Activated CD4-positive, alpha-beta T cell treated with anti-CD3 and anti-CD28 coated beads, Interleukin-2, amount 10 ng/mL, durations not matched to agents 24 days and 14 days (primary cell): ENCODE measurements at regions not wholly inside any gene's neighbourhood (a gene's known extent, or its start where the extent isn't known, plus 50 kb on each side); places are given as distances from the start of the nearest gene placed in this dataset.
A peak's percentile ranks its signal among the peaks of the same experiment; 100 is the strongest.

ENCODE experiments used
- DNase-seq: peaks from one replicate; pipeline ENCODE4 v3.0.0; 2022
- H3K27ac Mint-ChIP-seq: one replicate; pipeline ENCODE4 v1.8.0; 2022; ENCODE audit warnings: mild to moderate bottlenecking, mixed read lengths
- H3K27me3 Mint-ChIP-seq: one replicate; pipeline ENCODE4 v1.8.0; 2022; ENCODE audit warnings: mixed read lengths
- H3K36me3 Mint-ChIP-seq: one replicate; pipeline ENCODE4 v1.8.0; 2022; ENCODE audit warnings: low read depth, mild to moderate bottlenecking, mixed read lengths
- H3K4me1 Mint-ChIP-seq: one replicate; pipeline ENCODE4 v1.8.0; 2021; ENCODE audit warnings: mixed read lengths
- H3K4me3 Mint-ChIP-seq: one replicate; pipeline ENCODE4 v1.8.0; 2022; ENCODE audit warnings: mild to moderate bottlenecking, moderate library complexity, mixed read lengths
- H3K9me3 Mint-ChIP-seq: one replicate; pipeline ENCODE4 v1.8.0; 2021; ENCODE audit warnings: mixed read lengths
- intact Hi-C: fragments of 100-400 bp; cut with micrococcal nuclease; formaldehyde crosslinking; loops from one replicate; pipeline ENCODE4 v1.15.1; 2023

DNA sequence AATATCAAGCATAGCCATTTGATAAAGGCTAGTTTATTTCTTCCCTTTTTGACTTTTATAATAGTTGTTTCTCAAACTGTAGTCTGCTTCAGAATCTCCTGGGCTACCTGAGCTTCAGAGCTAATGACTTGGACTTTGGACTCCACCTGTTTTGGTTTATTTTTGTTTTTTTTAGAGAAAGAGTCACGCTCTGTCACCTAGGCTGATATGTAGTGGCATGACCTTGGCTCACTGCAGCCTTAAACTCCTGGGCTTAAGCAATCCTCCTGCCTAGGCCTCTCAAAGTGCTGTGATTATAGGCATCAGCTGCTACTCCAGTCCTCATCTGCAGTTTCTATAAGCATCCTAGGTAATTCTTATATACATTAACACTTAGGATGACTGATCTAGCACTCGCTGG, 90.5 kb downstream of the DDIT4L start:
- intact Hi-C loops, result loop anchor here (5.0 to 10.0 kb wide), 9 partner anchors 95 to 1495 kb away; partner anchors contain the start of genes DAPP1, DDIT4L and TRMT10A
- peaks cover 47% of the 10 kb centered on the region for H3K4me1 Mint-ChIP-seq
- no peak for DNase-seq
- no peaks in the 10 kb centered on the region for H3K9me3 Mint-ChIP-seq
- H3K4me3 Mint-ChIP-seq, result no peak overlapping the region
- H3K36me3 Mint-ChIP-seq, result no peaks in the 10 kb centered on the region
- H3K27me3 Mint-ChIP-seq, result no peaks in the 10 kb centered on the region
- peak overlapping the region; percentile 30 for H3K27ac Mint-ChIP-seq

DNA sequence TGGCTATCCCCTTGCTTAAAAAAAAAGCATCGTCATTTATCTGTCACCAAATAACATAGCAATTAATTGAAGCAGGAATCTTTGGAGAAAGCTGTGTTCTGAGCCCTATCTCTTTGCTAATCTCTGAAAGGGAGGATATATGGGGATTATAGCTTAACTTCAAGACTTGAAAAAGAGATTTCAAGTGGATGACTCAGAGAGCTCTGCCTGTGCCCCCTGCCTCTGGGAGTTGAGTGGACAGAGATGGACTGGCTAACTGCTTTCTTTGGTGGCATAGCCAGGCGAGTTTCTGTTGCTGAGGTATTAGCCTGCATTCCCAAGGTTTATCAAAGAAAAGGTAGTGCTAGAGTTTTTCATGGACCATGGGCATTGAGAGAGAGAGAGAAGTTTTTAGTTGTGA, 91.6 kb downstream of the DDIT4L start:
- Mint-ChIP-seq H3K4me3 (no peak overlapping the region), H3K27me3 (no peaks in the 10 kb centered on the region), H3K9me3 (no peaks in the 10 kb centered on the region), H3K27ac (no peak overlapping the region), H3K36me3 (no peaks in the 10 kb centered on the region), H3K4me1 (peaks cover 49% of the 10 kb centered on the region)
- intact Hi-C loops, result loop anchor here (5.0 to 10.0 kb wide), 8 partner anchors 96 to 1496 kb away; partner anchors contain the start of genes DAPP1, DDIT4L and TRMT10A
- no peak for DNase-seq

DNA sequence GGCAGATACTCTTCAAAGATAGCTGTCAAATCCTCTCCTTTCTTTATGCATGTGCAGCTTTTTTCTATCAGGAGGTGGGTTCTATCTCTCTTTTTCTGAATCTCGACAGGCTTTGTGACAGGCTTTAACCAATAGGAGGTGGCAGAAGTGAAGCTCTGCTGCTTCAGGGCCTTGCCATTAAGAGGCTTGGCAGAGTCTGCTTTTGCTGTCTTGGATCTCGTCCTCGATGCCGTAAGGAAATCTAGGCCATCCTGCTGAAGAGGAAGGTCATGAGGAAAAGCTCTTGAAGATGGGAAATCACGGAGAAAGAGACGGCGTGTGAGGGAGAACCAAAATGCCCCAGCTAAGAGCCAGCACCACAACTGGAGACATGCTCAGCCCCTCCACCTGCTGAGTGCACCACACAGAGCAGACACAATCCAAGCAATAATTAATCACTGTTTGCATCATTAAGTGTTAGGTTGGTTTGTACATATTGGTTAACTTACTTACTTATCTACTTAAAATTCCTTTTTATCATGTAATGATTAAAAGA, 92.2 kb downstream of the DDIT4L start:
- Mint-ChIP-seq H3K36me3 (no peaks in the 10 kb centered on the region), H3K27ac (no peak overlapping the region), H3K4me3 (no peak overlapping the region), H3K27me3 (no peaks in the 10 kb centered on the region), H3K4me1 (peaks cover 52% of the 10 kb centered on the region), H3K9me3 (no peaks in the 10 kb centered on the region)
- intact Hi-C loops, result loop anchor here (5.0 to 10.0 kb wide), 8 partner anchors 97 to 1497 kb away; partner anchors contain the start of genes DAPP1, DDIT4L and TRMT10A
- DNase-seq, result no peak

DNA sequence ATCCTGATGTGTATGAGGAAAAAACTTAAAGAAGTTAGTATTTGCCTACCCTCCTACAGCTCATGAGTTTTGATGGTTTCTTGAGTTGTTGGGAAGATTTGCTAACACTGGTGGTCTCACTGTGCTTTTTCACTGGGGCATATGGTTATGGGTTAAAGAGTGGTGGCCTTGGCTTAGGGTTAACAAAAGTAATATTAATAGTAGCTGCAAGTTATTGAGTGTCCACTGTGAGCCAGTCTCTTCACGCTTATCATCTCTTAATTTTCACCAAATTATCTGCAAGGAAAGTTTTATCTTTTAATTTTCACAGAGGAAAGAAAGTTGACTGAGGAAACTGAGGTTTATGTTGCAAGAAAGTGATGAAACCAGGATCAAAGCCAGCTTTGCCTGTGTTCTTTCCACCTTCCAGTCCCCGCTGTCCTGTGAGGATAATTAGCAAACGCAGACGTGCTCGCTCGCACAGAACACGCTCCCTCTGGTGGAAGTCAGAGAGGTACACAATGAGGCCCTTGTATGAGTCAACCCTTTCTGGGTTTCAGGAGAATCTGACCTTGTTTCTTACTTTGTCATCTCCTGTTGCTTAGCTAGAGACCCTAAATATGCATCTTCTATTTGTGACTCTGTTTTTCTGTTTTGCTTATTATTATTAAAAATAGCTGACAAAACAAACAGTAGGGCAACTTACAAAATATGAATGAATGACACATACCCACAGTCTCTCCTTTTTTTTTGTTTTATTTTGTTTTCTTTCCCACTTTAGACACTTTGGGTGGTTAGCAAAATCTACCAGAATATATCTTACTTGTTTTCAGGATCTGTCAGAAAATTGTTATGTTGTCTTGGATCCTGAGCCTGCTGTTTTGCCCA, 94.3 kb downstream of the DDIT4L start:
- H3K27ac Mint-ChIP-seq, result peak overlapping the region; percentile 87
- H3K9me3 Mint-ChIP-seq, result no peaks in the 10 kb centered on the region
- peak; percentile 82 for DNase-seq
- no peaks in the 10 kb centered on the region for H3K36me3 Mint-ChIP-seq
- H3K27me3 Mint-ChIP-seq, result no peaks in the 10 kb centered on the region
- peaks cover 54% of the 10 kb centered on the region for H3K4me1 Mint-ChIP-seq
- H3K4me3 Mint-ChIP-seq, result peak overlapping the region; percentile 48
- intact Hi-C loops, result loop anchor here (5.0 to 10.0 kb wide), 8 partner anchors 99 to 1499 kb away; partner anchors contain the start of genes DAPP1, DDIT4L and TRMT10A

DNA sequence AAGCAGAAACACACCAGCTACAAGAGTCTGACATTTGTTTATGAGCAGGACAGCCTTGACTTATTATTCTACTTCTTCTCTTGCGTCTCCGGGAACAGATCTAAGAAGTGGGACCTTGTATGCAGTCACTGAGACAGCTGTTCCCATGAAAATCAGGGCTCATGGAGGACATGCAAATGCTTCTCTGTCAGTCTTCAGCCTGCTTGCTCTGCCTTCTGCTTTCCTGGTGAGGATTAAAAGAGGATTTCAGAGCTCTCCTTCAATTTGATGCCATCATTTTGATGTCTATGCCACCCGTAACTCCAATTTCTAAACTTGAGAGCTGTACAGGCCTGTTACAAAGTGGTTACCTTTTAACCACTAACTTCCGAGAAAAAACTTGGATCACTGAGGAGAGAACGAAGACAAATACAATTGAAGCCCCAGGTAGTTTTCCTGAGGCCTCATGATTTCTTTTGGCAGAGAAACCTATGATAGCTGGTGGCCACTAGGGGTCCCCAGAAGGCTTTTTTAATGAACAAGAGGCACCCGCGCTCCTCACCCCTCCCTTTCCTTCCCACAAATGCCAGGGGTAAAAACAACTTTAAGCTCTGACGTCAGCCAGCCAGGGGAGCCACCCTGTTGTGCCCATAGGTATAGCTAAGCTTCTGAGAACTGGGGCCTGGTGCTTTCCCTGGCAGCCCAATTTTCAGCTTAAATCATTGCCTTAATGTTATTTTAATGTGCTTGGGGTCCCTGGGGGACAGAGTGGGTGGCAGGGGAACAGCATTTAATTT, 97.0 kb downstream of the DDIT4L start:
- intact Hi-C loops, result loop anchor here (1.0 to 10.0 kb wide), 10 partner anchors 8 to 1639 kb away; partner anchors contain the start of genes DDIT4L, DNAJB14 and TRMT10A
- DNase-seq, result peak; percentile 94
- Mint-ChIP-seq H3K4me3 (peak overlapping the region; percentile 43), H3K36me3 (no peaks in the 10 kb centered on the region), H3K9me3 (no peaks in the 10 kb centered on the region), H3K27ac (peak overlapping the region; percentile 91), H3K4me1 (peaks cover 42% of the 10 kb centered on the region), H3K27me3 (no peaks in the 10 kb centered on the region)

DNA sequence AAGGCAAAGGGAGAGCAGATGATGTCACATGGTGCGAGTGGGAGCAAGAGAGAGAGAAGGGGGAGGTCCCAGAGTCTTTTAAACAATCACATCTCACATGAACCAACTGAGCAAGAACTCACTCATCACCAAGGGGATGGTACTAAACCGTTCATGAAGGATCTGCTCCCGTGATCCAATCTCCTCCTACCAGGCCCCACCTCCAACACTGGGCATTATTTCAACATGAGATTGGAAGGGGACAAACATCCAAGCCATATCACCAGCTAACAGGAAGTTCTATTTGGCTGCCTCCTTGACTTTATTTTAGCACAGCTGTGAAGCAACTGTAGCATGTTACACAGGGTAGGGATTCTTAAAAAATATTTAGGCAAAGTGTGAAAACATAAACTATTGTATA, 102.5 kb downstream of the DDIT4L start:
- peak; percentile 48 for DNase-seq
- Mint-ChIP-seq H3K27me3 (no peaks in the 10 kb centered on the region), H3K9me3 (peaks cover 12% of the 10 kb centered on the region), H3K4me1 (peaks cover 17% of the 10 kb centered on the region), H3K4me3 (no peak overlapping the region), H3K36me3 (no peaks in the 10 kb centered on the region), H3K27ac (no peak overlapping the region)
- intact Hi-C loops, result no loop called here

DNA sequence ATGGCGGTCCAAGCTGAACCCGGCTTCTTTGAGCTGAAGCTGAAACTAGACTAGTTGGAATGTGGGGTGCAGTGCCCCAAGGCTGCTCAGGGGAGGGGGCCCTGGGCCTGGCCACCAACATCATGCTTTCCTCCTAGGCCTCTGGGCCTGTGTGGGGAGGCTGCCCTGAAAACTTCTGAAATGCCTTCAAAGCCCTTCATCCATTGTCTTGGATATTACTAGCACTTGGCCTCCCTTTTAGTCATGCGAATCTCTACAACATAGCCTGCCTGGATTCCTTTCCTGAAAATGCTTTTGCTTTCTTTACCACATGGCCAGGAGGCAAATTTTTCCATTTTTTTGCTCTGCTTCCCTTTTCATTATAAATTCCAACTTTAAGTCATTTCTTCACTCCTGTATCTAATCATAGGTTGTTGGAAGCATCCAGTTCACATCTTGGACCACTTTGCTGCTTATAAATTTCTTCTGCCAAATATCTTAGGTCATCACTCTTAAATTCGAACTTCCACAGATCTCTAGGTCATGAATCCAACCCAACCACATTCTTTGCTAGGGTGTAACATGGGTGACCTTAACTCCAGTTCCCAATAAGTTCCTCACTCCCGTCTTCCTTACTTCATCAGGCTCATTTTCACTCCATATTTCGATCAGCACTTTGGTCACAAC, 103.4 kb downstream of the DDIT4L start:
- H3K27ac Mint-ChIP-seq, result no peak overlapping the region
- no peak overlapping the region for H3K4me3 Mint-ChIP-seq
- H3K4me1 Mint-ChIP-seq, result peaks cover 16% of the 10 kb centered on the region
- intact Hi-C loops, result no loop called here
- peaks cover 12% of the 10 kb centered on the region for H3K9me3 Mint-ChIP-seq
- DNase-seq, result no peak
- H3K27me3 Mint-ChIP-seq, result no peaks in the 10 kb centered on the region
- H3K36me3 Mint-ChIP-seq, result no peaks in the 10 kb centered on the region

DNA sequence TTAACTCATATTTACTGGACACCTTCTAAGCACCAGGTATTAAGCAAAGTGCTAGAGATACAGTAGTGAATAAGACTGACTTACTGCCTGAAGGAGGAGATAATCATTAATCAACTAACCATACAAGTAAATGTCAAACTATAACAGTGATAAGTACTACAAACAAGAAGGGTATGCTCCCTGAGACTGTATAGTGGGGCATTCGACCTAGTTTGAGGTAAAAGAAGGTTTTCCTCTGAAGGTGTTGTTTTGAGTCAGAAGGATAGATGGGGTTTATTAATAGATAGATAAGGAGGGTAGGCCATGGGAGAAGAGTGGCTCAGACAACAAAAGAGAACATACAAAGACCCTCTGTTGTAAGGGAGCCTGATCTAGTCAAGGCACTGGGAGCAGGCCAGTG, 105.4 kb downstream of the DDIT4L start:
- no peak overlapping the region for H3K4me3 Mint-ChIP-seq
- no peaks in the 10 kb centered on the region for H3K36me3 Mint-ChIP-seq
- H3K9me3 Mint-ChIP-seq, result peaks cover 12% of the 10 kb centered on the region
- intact Hi-C loops, result loop anchor here (1.0 to 5.0 kb wide), 4 partner anchors 8 to 1332 kb away; partner anchors contain the start of gene H2AZ1
- peaks cover 18% of the 10 kb centered on the region for H3K4me1 Mint-ChIP-seq
- peak overlapping the region; percentile 47 for H3K27ac Mint-ChIP-seq
- H3K27me3 Mint-ChIP-seq, result no peaks in the 10 kb centered on the region
- no peak for DNase-seq

DNA sequence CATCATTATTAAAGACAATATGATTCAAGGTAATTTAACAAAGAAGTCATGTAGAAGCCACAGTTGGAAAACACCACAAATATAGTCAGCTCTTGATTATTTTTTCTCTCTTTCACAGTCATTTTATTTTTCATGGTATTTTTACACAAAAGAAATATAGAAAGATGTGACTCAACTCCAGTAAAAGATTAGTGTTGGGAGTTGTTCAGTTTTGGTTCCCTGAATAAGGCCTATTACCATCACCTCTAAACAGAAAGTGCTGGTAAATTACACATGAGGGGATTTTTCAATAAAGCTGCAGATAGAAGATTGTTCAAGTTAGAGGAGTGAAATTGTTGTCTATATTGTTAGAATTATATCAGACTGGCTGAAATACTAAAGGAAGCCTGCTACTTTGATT, 107.0 kb downstream of the DDIT4L start:
- intact Hi-C loops, result loop anchor here (5.0 kb wide), 3 partner anchors 86 to 1334 kb away; partner anchors contain the start of gene H2AZ1
- peaks cover 12% of the 10 kb centered on the region for H3K9me3 Mint-ChIP-seq
- no peak overlapping the region for H3K4me3 Mint-ChIP-seq
- peak overlapping the region; percentile 7 for H3K27ac Mint-ChIP-seq
- DNase-seq, result no peak
- H3K36me3 Mint-ChIP-seq, result no peaks in the 10 kb centered on the region
- no peaks in the 10 kb centered on the region for H3K27me3 Mint-ChIP-seq
- H3K4me1 Mint-ChIP-seq, result peaks cover 28% of the 10 kb centered on the region

DNA sequence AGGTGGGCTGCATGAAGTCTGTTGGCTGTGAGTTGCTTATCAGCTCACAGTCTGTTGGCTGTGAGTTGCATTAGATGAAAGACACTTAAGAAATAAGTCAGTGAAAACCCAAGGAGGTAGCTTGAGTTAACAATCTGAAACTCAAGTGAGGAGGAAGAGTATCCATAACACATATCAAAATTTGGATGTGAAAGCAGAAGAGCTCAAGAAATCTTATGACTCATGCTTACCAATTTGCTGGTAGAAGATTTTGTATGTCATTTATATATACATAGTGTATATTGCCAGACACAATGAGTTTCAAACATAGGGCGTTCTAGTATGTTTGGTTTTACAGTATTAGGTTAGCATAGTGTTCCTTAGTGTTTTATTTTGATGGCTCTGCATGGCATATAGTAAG, 107.4 kb downstream of the DDIT4L start:
- peak overlapping the region; percentile 30 for H3K27ac Mint-ChIP-seq
- no peak for DNase-seq
- peaks cover 12% of the 10 kb centered on the region for H3K9me3 Mint-ChIP-seq
- peaks cover 28% of the 10 kb centered on the region for H3K4me1 Mint-ChIP-seq
- H3K27me3 Mint-ChIP-seq, result no peaks in the 10 kb centered on the region
- intact Hi-C loops, result loop anchor here (5.0 kb wide), 3 partner anchors 86 to 1334 kb away; partner anchors contain the start of gene H2AZ1
- H3K36me3 Mint-ChIP-seq, result no peaks in the 10 kb centered on the region
- H3K4me3 Mint-ChIP-seq, result no peak overlapping the region

DNA sequence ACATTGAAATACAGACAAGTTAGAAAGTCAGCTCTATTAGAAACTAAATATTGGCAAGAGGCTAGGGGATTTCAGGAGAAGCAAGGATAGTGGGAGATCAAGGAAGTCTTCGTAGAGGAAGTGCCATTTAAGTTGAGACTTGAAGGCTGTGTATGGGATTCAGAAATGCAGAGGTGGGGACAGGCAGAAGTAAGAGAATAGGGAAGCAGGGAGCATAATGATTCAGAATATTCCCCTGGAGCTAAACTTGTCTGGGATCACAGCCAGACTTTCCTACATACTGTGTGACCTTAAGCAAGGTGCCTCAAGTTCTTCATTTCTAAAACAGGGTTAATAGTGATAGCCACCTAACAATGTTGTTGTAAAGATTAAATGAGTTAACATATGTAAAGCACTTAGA, 108.8 kb downstream of the DDIT4L start:
- no peak overlapping the region for H3K27ac Mint-ChIP-seq
- no peaks in the 10 kb centered on the region for H3K27me3 Mint-ChIP-seq
- H3K4me1 Mint-ChIP-seq, result peaks cover 25% of the 10 kb centered on the region
- no peaks in the 10 kb centered on the region for H3K36me3 Mint-ChIP-seq
- DNase-seq, result no peak
- intact Hi-C loops, result loop anchor here (5.0 kb wide), 3 partner anchors 84 to 1336 kb away; partner anchors contain the start of gene H2AZ1
- H3K9me3 Mint-ChIP-seq, result peaks cover 6% of the 10 kb centered on the region
- H3K4me3 Mint-ChIP-seq, result no peak overlapping the region

DNA sequence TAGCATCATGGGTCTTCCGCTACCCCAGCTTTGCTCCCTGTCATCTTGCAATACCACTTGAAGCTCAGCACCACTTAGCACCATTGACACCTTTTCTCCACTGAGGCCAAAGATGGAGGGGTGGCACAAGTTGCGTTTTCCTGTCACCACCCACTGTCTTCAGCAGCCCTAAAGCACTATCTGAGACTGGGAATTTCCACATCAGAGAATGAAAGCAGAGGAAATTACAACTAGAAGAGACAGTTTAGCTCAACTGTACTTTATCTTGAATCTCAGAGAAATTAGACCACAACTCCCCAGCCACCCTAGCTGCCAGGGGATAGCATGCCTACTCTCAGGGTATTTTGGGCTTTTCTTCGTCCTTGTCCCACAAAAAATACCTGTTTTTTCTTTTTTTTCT, 111.0 kb downstream of the DDIT4L start:
- Mint-ChIP-seq H3K27me3 (peaks cover 3% of the 10 kb centered on the region), H3K9me3 (peaks cover 13% of the 10 kb centered on the region), H3K27ac (peak overlapping the region; percentile 75), H3K4me3 (no peak overlapping the region), H3K36me3 (no peaks in the 10 kb centered on the region), H3K4me1 (peaks cover 19% of the 10 kb centered on the region)
- intact Hi-C loops, result no loop called here
- DNase-seq, result no peak

DNA sequence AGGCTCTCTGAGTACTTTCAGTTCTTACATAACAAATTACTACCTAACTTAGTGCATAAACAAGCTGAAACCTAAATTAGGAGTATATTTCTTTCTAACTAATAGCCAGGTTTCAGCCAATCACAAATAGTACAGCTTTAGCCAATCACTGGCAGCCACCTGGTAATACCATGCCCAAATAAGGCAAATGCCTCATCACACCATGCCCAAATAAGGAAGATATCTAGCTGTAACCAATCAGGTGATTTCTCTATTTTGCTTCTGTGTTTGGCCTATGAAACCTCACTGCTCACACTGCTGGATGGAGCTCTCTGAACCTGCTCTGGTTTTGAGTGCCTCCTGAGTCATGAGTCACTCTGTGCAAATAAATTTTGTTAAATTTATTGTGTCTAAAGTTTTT, 113.5 kb downstream of the DDIT4L start:
- peak; percentile 35 for DNase-seq
- H3K27ac Mint-ChIP-seq, result no peak overlapping the region
- H3K36me3 Mint-ChIP-seq, result no peaks in the 10 kb centered on the region
- H3K27me3 Mint-ChIP-seq, result peaks cover 4% of the 10 kb centered on the region
- H3K4me3 Mint-ChIP-seq, result no peak overlapping the region
- H3K9me3 Mint-ChIP-seq, result peaks cover 17% of the 10 kb centered on the region
- intact Hi-C loops, result no loop called here
- H3K4me1 Mint-ChIP-seq, result peaks cover 12% of the 10 kb centered on the region
